Right cardiac atrium (tissue), 5 donors: ENCODE measurements at regions not wholly inside any gene's neighbourhood (a gene's known extent, or its start where the extent isn't known, plus 50 kb on each side); places are given as distances from the start of the nearest gene placed in this dataset.
A peak's percentile ranks its signal among the peaks of the same experiment; 100 is the strongest.
"Not testable (repeated sequence)": the region's sequence is repeated elsewhere in the genome, so short reads cannot be mapped to it uniquely, and the experiment has no call there.

Source experiments
- ATAC-seq, 2 donors: fragments of 200-7000 bp; cut with Tn5 transposase; one replicate each; pipeline versions ENCODE4 v1.8.0 to v1.9.1; 2020; ENCODE audit warnings: moderate library complexity in 2 of 2, mild to moderate bottlenecking in 1 of 2
- DNase-seq, 3 donors: peaks; one replicate each; pipeline ENCODE4 v3.0.0-alpha.2; 2020
- H3K27ac ChIP-seq: one replicate; pipeline ENCODE4 v1.5.1; 2013; ENCODE audit warnings: mild to moderate bottlenecking, low read length, control low read depth, moderate library complexity
- H3K27me3 ChIP-seq: one replicate; pipeline ENCODE4 v1.6.1; 2013; ENCODE audit not compliant: control insufficient read depth, insufficient read depth
- H3K4me1 ChIP-seq: one replicate; pipeline ENCODE4 v1.6.1; 2013; ENCODE audit warnings: low read length; ENCODE audit not compliant: control insufficient read depth, insufficient read depth
- H3K4me3 ChIP-seq: one replicate; pipeline ENCODE4 v1.5.1; 2013; ENCODE audit warnings: low read length, control low read depth
- H3K9me3 ChIP-seq: one replicate; pipeline ENCODE4 v1.6.1; 2013; ENCODE audit warnings: low read length; ENCODE audit not compliant: control insufficient read depth
- WGBS: extraction: QIAGEN DNeasy Blood & Tissue Kit; methylation state at CpG from one replicate; pipeline ENCODE4 v1.1.7; 2013; 5-methylcytosine and 5-hydroxymethylcytosine counted together
- intact Hi-C, 4 donors: fragments of 100-400 bp; cut with DNase I; formaldehyde crosslinking; loops; one replicate each; pipeline versions ENCODE4 v1.11.0 to v1.14.0; 2022 to 2023
- donor health status: healthy with polysubstance abuse.
- donor health status: DM: no; HTN: yes; CAD: no.
- donor health status: DM: no; HTN: no; CAD: no.
- donor health status: DM: no; HTN: yes; CAD: no; lungs with severe emphysema.
- donor health status: DM: yes; HTN: yes; CAD: no.

DNA sequence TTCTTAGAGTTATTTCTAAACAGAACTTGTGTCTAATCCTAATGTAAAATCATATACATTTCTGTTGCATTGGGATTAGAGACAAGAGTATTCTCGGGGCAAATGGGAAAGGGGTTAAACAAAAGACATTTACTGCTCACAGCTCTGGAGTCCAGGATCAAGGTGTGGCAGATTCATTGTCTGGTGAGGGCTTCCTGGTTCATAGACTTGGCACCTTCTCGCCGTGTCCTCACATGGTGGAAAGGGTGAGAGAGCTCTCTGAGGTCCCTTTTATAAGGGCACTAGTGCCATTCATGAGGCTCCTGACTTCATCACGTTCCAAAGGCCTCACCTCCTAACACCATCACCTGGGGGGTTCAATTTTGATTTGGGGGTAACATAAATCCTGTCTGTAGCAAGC is 90.3 kb upstream of the PRKX start:
- DNase-seq: no peak
- intact Hi-C loops: loop anchor here in 1 of 4 donors (10.0 kb wide), 1 partner anchor 149 kb away; no protein-coding TSS in a partner anchor
- H3K4me1 ChIP-seq: no peaks in the 10 kb centered on the region
- no peak overlapping the region for H3K27ac ChIP-seq
- H3K9me3 ChIP-seq: no peaks in the 10 kb centered on the region
- WGBS: 61% methylated on average over 4 of the region's 4 CpGs
- ATAC-seq: no peak
- no peaks in the 10 kb centered on the region for H3K27me3 ChIP-seq
- no peak overlapping the region for H3K4me3 ChIP-seq

DNA sequence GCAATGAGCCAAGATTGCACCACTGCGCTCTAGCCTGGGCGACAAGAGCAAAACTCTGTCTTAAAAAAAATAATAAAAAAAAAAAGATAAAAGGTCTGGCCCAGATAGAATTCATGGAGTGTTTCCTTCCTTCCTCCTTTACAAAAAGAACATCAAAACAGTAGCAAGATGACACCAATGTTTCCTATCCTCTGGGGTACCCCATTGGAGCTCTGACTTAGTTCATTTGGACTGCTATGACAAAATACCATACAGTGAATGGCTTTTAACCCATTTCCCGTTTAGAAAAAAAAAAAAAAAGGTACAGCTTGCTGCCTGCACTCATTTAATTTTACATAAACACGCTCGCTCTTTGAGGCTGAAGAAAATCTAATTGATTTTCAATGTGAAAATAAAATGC is 89.9 kb upstream of the PRKX start:
- H3K9me3 ChIP-seq: no peaks in the 10 kb centered on the region
- ATAC-seq (no peak), DNase-seq (no peak)
- no peak overlapping the region for H3K27ac ChIP-seq
- WGBS: 79% methylated on average over 5 of the region's 5 CpGs
- H3K4me3 ChIP-seq: no peak overlapping the region
- intact Hi-C loops: loop anchor here in 1 of 4 donors (10.0 kb wide), 1 partner anchor 149 kb away; no protein-coding TSS in a partner anchor
- H3K4me1 ChIP-seq: no peaks in the 10 kb centered on the region
- H3K27me3 ChIP-seq: no peaks in the 10 kb centered on the region

DNA sequence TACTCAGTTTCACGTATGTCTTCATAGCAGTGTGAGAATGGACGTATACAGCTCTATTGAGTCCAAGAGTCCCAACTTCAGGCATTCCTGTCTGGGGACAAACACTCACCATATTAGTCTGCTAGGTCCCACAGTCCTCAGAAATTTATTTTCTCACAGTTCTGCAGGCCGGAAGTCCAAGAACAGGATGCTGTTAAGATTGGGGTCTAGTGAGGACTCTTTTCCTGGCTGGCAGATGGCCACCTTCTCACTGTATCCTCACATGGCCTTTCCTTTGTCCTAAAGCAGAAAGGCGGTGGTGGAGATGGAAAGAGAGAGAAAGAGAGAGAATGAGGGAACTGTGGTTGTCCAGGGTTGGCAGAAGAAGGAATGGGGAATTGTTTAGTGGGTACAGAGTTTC is 82.0 kb upstream of the PRKX start:
- ATAC-seq (peak in 1 of 2 donors; percentile 54), DNase-seq (peak in 1 of 3 donors; percentile 25)
- H3K27me3 ChIP-seq, H3K27ac ChIP-seq, H3K9me3 ChIP-seq, H3K4me1 ChIP-seq, intact Hi-C loops, H3K4me3 ChIP-seq: not testable (repeated sequence)
- 44% methylated on average over 4 of the region's 4 CpGs for WGBS

DNA sequence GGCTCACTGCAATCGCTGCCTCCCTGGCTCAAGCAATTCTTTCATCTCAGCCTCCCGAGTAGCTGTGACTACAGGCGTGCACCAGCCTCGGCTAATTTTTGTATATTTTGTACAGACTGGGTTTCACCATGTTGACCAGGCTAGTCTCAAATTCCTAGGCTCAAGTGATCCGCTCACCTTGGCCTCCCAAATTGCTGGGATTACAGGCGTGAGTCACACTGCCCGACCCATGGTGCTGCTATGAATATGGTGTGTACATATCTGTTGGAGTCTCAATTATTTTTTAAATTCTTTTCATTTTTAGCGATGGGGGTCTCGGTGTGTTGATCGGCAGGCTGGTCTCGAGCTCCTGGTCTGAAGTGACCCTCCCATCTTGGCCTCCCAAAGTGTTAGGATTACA is 78.0 kb upstream of the PRKX start:
- ATAC-seq (no peak), DNase-seq (no peak)
- whole genome bisulfite sequencing: 92% methylated on average over 11 of the region's 11 CpGs
- no peaks in the 10 kb centered on the region for H3K27me3 ChIP-seq
- H3K9me3 ChIP-seq: no peaks in the 10 kb centered on the region
- intact Hi-C loops: no loop called here
- no peak overlapping the region for H3K4me3 ChIP-seq
- no peaks in the 10 kb centered on the region for H3K4me1 ChIP-seq
- H3K27ac ChIP-seq: no peak overlapping the region

DNA sequence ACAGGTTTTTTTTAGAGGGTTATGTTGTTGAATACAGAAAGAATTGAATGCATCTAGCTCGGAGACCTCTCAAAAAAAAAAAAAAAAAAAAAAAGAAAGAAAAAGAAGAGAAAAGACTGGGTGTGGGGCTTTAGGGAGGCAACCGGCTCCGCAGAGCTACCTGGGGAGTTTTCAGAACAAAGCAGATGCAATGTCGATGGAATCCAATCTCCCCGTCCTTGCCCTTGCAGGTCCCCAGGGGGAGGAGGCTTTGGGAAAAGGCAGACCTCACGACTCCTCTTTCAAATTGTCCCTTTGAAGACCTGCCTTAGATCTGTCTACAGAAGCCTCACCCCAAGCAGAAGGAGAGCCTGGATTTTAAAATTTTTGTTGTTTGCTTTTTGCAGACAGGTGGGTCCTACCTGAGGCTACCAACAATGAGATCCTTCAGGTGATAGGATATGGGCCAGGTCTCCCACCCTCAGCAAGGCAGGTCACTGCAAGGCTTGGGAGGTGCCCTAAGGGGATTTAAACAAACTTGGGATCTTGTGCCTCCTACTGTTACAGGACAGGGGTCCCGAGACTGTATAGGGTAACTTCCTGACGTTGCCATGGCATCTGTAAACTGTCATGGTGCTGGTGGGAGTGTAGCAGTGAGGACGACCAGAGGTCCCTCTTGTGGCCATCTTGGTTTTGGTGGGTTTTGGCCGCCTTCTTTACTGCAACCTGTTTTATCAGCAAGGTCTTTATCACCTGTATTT is 75.2 kb upstream of the PRKX start:
- ATAC-seq (no peak), DNase-seq (no peak)
- H3K27ac ChIP-seq: no peak overlapping the region
- no peaks in the 10 kb centered on the region for H3K4me1 ChIP-seq
- no peak overlapping the region for H3K4me3 ChIP-seq
- no peaks in the 10 kb centered on the region for H3K9me3 ChIP-seq
- 11% methylated on average over 10 of the region's 10 CpGs for WGBS
- intact Hi-C loops: no loop called here
- H3K27me3 ChIP-seq: no peaks in the 10 kb centered on the region

DNA sequence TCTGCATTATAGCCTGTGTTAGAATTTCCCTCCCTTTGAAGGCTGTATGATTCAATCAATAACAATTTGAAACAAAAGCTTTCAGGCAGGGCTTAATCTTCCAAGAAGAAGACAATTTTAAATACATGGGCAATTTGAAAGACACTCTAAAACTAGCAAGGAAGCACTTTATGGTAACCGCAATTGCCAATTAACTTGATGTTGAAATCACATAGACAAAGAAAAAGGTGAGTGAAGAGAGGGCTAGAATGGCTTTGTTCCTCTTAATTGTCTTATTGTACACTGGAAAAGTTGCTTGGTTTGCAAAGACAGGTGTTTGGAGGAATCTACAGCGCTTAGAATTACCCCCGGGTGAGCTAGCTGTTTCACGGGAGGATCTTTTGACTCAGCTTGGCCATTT is 74.4 kb upstream of the PRKX start:
- Histone ChIP-seq H3K4me1 (no peaks in the 10 kb centered on the region), H3K27me3 (no peaks in the 10 kb centered on the region), H3K27ac (no peak overlapping the region), H3K9me3 (no peaks in the 10 kb centered on the region), H3K4me3 (no peak overlapping the region)
- ATAC-seq: no peak
- WGBS: 58% methylated on average over 4 of the region's 4 CpGs
- DNase-seq: no peak
- intact Hi-C loops: no loop called here

DNA sequence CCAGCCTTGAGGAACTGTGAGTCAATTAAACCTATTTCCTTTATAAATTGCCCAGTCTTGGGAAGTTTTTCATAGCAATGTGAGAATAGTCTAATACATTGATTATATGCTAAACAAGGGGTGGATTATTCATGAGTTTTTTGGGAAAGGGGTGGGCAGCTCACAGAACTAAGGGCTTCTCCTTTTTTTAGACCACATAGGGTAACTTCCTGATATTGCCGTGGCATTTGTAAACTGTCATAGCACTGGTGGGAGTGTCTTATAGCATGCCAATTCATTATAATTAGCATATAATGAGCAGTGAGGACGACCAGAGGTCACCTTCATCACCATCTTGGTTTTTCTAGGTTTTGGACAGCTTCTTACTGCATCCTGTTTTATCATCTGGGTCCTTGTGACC is 72.4 kb upstream of the PRKX start:
- intact Hi-C loops, H3K27me3 ChIP-seq, H3K27ac ChIP-seq, H3K4me1 ChIP-seq, ATAC-seq, DNase-seq, H3K9me3 ChIP-seq, H3K4me3 ChIP-seq: not testable (repeated sequence)
- 58% methylated on average over 2 of the region's 2 CpGs for WGBS

DNA sequence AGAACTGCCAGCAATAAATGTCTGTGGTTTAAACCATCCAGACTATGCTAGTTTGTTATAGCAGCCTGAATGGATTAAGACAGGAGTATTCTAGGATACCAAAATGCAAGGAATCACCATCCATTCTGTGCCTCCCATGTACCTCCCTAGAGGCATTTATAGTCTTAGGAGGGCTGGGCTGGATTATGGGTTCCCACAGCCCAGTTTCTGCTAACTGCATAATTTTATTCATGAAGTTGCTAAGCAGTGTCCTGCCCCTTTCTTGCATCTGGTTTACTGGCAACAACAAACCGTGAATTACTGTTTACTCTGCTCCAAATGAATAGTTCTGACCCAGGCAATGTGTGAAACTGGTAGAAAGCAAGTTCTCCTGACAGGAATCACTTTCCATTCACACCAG is 67.1 kb upstream of the PRKX start:
- Histone ChIP-seq H3K9me3 (no peaks in the 10 kb centered on the region), H3K27ac (no peak overlapping the region), H3K4me1 (no peaks in the 10 kb centered on the region), H3K4me3 (no peak overlapping the region), H3K27me3 (no peaks in the 10 kb centered on the region)
- DNase-seq (no peak), ATAC-seq (no peak)
- intact Hi-C loops: no loop called here
- 36% methylated on average over 1 of the region's 1 CpG for WGBS

DNA sequence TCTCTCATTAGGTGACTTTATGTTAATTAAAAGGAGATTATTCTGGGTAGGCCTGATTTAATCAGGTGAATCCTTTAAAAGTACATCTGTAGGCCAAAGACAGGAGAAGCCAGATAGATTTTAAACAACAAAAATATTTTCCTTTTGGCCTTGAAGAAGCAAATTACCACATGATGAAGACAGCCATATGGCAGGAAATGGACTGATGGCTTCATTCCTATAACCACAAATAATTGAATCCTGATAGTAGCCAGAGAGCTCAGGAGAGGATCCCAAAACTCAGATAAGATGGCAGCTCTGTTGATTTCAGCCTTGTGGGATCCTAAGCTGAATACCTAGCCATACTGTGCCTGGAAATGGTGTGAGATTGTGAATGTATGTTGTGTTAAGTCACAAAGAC is 66.1 kb upstream of the PRKX start:
- ATAC-seq (no peak), DNase-seq (no peak)
- H3K9me3 ChIP-seq: no peaks in the 10 kb centered on the region
- no peak overlapping the region for H3K27ac ChIP-seq
- no peaks in the 10 kb centered on the region for H3K27me3 ChIP-seq
- H3K4me1 ChIP-seq: no peaks in the 10 kb centered on the region
- H3K4me3 ChIP-seq: no peak overlapping the region
- intact Hi-C loops: no loop called here

DNA sequence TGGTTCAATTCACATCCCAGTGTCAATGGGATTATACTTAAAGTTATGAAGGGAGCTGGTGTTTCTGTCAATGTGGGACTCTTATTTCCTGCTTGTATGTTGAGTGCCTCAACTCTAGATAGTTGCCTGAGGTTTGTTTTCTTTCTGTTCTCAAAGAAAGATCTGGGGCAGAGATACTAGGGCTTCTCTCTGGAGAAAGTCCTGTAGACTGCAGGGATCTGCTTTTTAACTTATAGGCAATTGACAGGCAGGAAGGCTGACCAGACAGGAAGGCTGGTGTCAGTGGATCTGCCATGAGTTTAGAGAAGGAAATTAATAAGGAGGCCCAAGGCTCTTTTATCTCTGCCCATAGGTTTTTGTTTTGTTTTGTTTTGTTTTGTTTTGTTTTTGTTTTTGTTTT is 64.0 kb upstream of the PRKX start:
- Histone ChIP-seq H3K27ac (no peak overlapping the region), H3K27me3 (no peaks in the 10 kb centered on the region), H3K9me3 (no peaks in the 10 kb centered on the region), H3K4me1 (no peaks in the 10 kb centered on the region), H3K4me3 (no peak overlapping the region)
- no peak for DNase-seq
- intact Hi-C loops: no loop called here
- ATAC-seq: no peak

DNA sequence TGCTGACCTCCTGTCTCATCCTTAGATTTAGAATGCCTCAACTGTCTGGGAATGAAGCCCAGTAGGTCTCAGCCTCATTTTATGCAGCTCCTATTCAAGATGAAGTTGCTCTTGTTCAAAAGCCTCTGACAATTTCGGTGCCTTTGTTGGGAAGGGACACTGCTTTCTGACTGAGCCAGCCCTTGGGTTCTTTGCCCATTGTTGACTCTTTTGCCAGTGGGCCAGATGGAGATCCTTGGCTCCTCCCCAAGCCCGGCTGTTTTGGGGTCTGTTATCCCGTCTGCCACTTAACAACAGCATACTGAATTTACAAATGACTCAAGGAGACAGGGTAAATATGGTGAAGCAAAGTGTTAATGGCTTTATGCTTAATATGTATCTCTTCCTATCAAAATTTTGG is 58.3 kb upstream of the PRKX start:
- no peaks in the 10 kb centered on the region for H3K9me3 ChIP-seq
- intact Hi-C loops: no loop called here
- H3K27ac ChIP-seq: no peak overlapping the region
- ATAC-seq (no peak), DNase-seq (no peak)
- H3K4me1 ChIP-seq: no peaks in the 10 kb centered on the region
- H3K27me3 ChIP-seq: no peaks in the 10 kb centered on the region
- no peak overlapping the region for H3K4me3 ChIP-seq
- WGBS: 68% methylated on average over 3 of the region's 3 CpGs

DNA sequence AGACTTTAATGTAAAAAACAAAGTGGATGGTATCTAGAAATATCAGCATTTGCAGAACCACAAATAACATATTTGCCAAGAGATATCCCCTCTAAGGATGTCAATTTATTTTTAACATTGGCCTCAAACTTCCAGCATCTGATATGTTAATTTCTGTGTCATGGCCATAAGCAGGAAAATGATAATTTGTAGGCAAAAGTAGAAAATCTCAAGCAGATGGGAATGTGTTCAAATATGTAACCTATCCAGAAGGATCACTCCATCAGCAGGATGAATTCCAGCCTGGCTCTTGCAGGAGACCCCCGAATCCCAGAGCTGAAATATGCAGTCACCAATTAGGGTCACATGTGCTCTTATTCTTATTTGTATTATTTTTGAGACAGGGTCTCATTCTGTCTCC is 55.4 kb upstream of the PRKX start:
- Histone ChIP-seq H3K9me3 (no peaks in the 10 kb centered on the region), H3K27me3 (no peaks in the 10 kb centered on the region), H3K27ac (no peak overlapping the region), H3K4me1 (no peaks in the 10 kb centered on the region), H3K4me3 (no peak overlapping the region)
- intact Hi-C loops: no loop called here
- no peak for DNase-seq
- no peak for ATAC-seq
- WGBS: 81% methylated on average over 1 of the region's 1 CpG
